Neural progenitor cell (in vitro differentiated cells): ENCODE measurements at regions not wholly inside any gene's neighbourhood (a gene's known extent, or its start where the extent isn't known, plus 50 kb on each side); places are given as distances from the start of the nearest gene placed in this dataset.

Experiments used
- DNase-seq: peaks from one replicate; pipeline ENCODE4 v3.0.0-alpha.2; 2016; ENCODE audit warnings: low spot score
- H2AFZ ChIP-seq: fragments of 200-600 bp; sonication (generic); replicated peaks from 2 replicates; pipeline ENCODE4 v1.6.1; 2016; ENCODE audit warnings: antibody characterized with exemption
- H3F3A ChIP-seq: fragments of 200-600 bp; sonication (generic); 2 replicates; pipeline ENCODE4 v1.6.1; 2016; ENCODE audit warnings: antibody characterized with exemption, low read depth
- H3K27ac ChIP-seq: fragments of 200-600 bp; sonication (generic); 2 replicates; pipeline ENCODE4 v1.5.1; 2016; ENCODE audit warnings: mild to moderate bottlenecking
- H3K27me3 ChIP-seq: fragments of 200-600 bp; sonication (generic); 2 replicates; pipeline ENCODE4 v1.6.1; 2016; ENCODE audit warnings: mild to moderate bottlenecking, moderate library complexity
- H3K36me3 ChIP-seq: fragments of 200-600 bp; sonication (generic); 2 replicates; pipeline ENCODE4 v1.5.1; 2016
- H3K4me1 ChIP-seq: fragments of 200-600 bp; sonication (generic); 2 replicates; pipeline ENCODE4 v1.6.1; 2016; ENCODE audit warnings: mixed run types
- H3K4me2 ChIP-seq: fragments of 200-600 bp; sonication (generic); 2 replicates; pipeline ENCODE4 v1.6.1; 2016
- H3K4me3 ChIP-seq: fragments of 200-600 bp; sonication (generic); 2 replicates; pipeline ENCODE4 v1.5.1; 2016
- H3K79me2 ChIP-seq: fragments of 200-600 bp; sonication (generic); 2 replicates; pipeline ENCODE4 v1.6.1; 2016; ENCODE audit warnings: low read depth
- H3K9ac ChIP-seq: fragments of 200-600 bp; sonication (generic); 2 replicates; pipeline ENCODE4 v1.6.1; 2016
- H3K9me3 ChIP-seq: fragments of 200-600 bp; sonication (generic); 2 replicates; pipeline ENCODE4 v1.5.1; 2016; ENCODE audit warnings: low read depth
- H4K20me1 ChIP-seq: fragments of 200-600 bp; sonication (generic); 2 replicates; pipeline ENCODE4 v1.6.1; 2016; ENCODE audit warnings: low read depth
- H3K27ac Mint-ChIP-seq: 3 replicates; pipeline ENCODE4 v1.8.0; 2021; ENCODE audit warnings: mixed read lengths
- H3K27me3 Mint-ChIP-seq: 2 replicates; pipeline ENCODE4 v1.8.0; 2022; ENCODE audit warnings: low read depth, mild to moderate bottlenecking, inconsistent platforms, moderate library complexity, mixed read lengths; ENCODE audit not compliant: insufficient read depth
- H3K36me3 Mint-ChIP-seq: 3 replicates; pipeline ENCODE4 v1.8.0; 2021; ENCODE audit warnings: mixed read lengths
- H3K4me1 Mint-ChIP-seq: 3 replicates; pipeline ENCODE4 v1.8.0; 2021; ENCODE audit warnings: mixed read lengths
- H3K4me3 Mint-ChIP-seq: 3 replicates; pipeline ENCODE4 v1.8.0; 2021; ENCODE audit warnings: mild to moderate bottlenecking, moderate library complexity, mixed read lengths
- H3K9me3 Mint-ChIP-seq: 3 replicates; pipeline ENCODE4 v1.8.0; 2020; ENCODE audit warnings: mixed read lengths
- CTCF ChIP-seq: fragments of 200-600 bp; sonication (generic); IDR thresholded peaks from 2 replicates; pipeline ENCODE4 v1.5.1; 2017; ENCODE audit warnings: antibody characterized with exemption, mild to moderate bottlenecking
- EZH2 ChIP-seq: fragments of 200-600 bp; sonication (generic); IDR thresholded peaks from 2 replicates; pipeline ENCODE4 v1.6.1; 2017; ENCODE audit warnings: antibody characterized with exemption, mild to moderate bottlenecking, moderate library complexity
- EZH2phosphoT487 ChIP-seq: fragments of 200-600 bp; sonication (generic); IDR thresholded peaks from 2 replicates; pipeline ENCODE4 v1.6.1; 2017; ENCODE audit warnings: antibody characterized with exemption

GRCh38 chr1:232872284-232872683 is 67.1 kb downstream of the MAP10 start:
- no peak overlapping the region for H3K9ac ChIP-seq
- H3K4me2 ChIP-seq, result no peak overlapping the region
- Mint-ChIP-seq H3K4me1 (peaks cover 26% of the 10 kb centered on the region), H3K4me3 (no peak overlapping the region), H3K36me3 (no peaks in the 10 kb centered on the region), H3K27me3 (peaks cover 14% of the 10 kb centered on the region), H3K27ac (no peak overlapping the region), H3K9me3 (peaks cover 5% of the 10 kb centered on the region)
- H3K4me3 ChIP-seq, result no peak overlapping the region
- no peaks in the 10 kb centered on the region for H3F3A ChIP-seq
- no peak overlapping the region for H3K27ac ChIP-seq
- DNase-seq, result no peak
- H3K4me1 ChIP-seq, result no peaks in the 10 kb centered on the region
- no peaks in the 10 kb centered on the region for H4K20me1 ChIP-seq
- no peaks in the 10 kb centered on the region for H3K9me3 ChIP-seq
- no peak overlapping the region for H2AFZ ChIP-seq
- H3K27me3 ChIP-seq, result no peaks in the 10 kb centered on the region
- H3K79me2 ChIP-seq, result no peaks in the 10 kb centered on the region
- no peak for TF ChIP-seq EZH2phosphoT487
- no peak for TF ChIP-seq EZH2
- TF ChIP-seq CTCF, result no peak
- H3K36me3 ChIP-seq, result no peaks in the 10 kb centered on the region

- Histone ChIP-seq H3K27ac (no peak overlapping the region), H3K4me3 (no peak overlapping the region), H3K27me3 (no peaks in the 10 kb centered on the region), H3K79me2 (no peaks in the 10 kb centered on the region), H3K4me1 (no peaks in the 10 kb centered on the region), H4K20me1 (no peaks in the 10 kb centered on the region), H2AFZ (no peak overlapping the region), H3K9ac (no peak overlapping the region), H3K9me3 (no peaks in the 10 kb centered on the region), H3K36me3 (no peaks in the 10 kb centered on the region), H3K4me2 (no peak overlapping the region), H3F3A (no peaks in the 10 kb centered on the region)
- Mint-ChIP-seq H3K9me3 (peaks cover 5% of the 10 kb centered on the region), H3K4me1 (peaks cover 27% of the 10 kb centered on the region), H3K27me3 (peaks cover 14% of the 10 kb centered on the region), H3K27ac (no peak overlapping the region), H3K4me3 (no peak overlapping the region), H3K36me3 (no peaks in the 10 kb centered on the region)
- no peak for DNase-seq
- TF ChIP-seq CTCF (no peak), EZH2phosphoT487 (no peak), EZH2 (no peak)
Observed at GRCh38 chr1:232872738-232873137, 67.5 kb downstream of the MAP10 start.

- no peak overlapping the region for H3K4me3 Mint-ChIP-seq
- no peak for DNase-seq
- H3K27me3 ChIP-seq, result no peaks in the 10 kb centered on the region
- peaks cover 5% of the 10 kb centered on the region for H3K9me3 Mint-ChIP-seq
- H3F3A ChIP-seq, result no peaks in the 10 kb centered on the region
- H4K20me1 ChIP-seq, result no peaks in the 10 kb centered on the region
- no peak overlapping the region for H3K27ac ChIP-seq
- no peak overlapping the region for H2AFZ ChIP-seq
- H3K9ac ChIP-seq, result no peak overlapping the region
- peaks cover 34% of the 10 kb centered on the region for H3K4me1 Mint-ChIP-seq
- H3K9me3 ChIP-seq, result no peaks in the 10 kb centered on the region
- peaks cover 13% of the 10 kb centered on the region for H3K27me3 Mint-ChIP-seq
- H3K4me3 ChIP-seq, result no peak overlapping the region
- no peaks in the 10 kb centered on the region for H3K79me2 ChIP-seq
- no peaks in the 10 kb centered on the region for H3K36me3 Mint-ChIP-seq
- H3K4me1 ChIP-seq, result no peaks in the 10 kb centered on the region
- no peaks in the 10 kb centered on the region for H3K36me3 ChIP-seq
- no peak overlapping the region for H3K4me2 ChIP-seq
- peak overlapping the region; percentile 59 for H3K27ac Mint-ChIP-seq
- TF ChIP-seq EZH2phosphoT487, result no peak
- no peak for TF ChIP-seq CTCF
- TF ChIP-seq EZH2, result no peak
Observed at GRCh38 chr1:232873412-232873811, 68.2 kb downstream of the MAP10 start.

- Mint-ChIP-seq H3K4me3 (no peak overlapping the region), H3K4me1 (peaks cover 33% of the 10 kb centered on the region), H3K36me3 (no peaks in the 10 kb centered on the region), H3K27me3 (peaks cover 13% of the 10 kb centered on the region), H3K9me3 (peaks cover 5% of the 10 kb centered on the region), H3K27ac (no peak overlapping the region)
- H3K4me1 ChIP-seq, result no peaks in the 10 kb centered on the region
- no peaks in the 10 kb centered on the region for H3K36me3 ChIP-seq
- no peaks in the 10 kb centered on the region for H3K27me3 ChIP-seq
- no peak overlapping the region for H3K4me3 ChIP-seq
- H3K9me3 ChIP-seq, result no peaks in the 10 kb centered on the region
- DNase-seq, result no peak
- no peaks in the 10 kb centered on the region for H4K20me1 ChIP-seq
- no peak overlapping the region for H2AFZ ChIP-seq
- H3K27ac ChIP-seq, result no peak overlapping the region
- H3K4me2 ChIP-seq, result no peak overlapping the region
- TF ChIP-seq EZH2phosphoT487 (no peak), CTCF (no peak), EZH2 (no peak)
- H3F3A ChIP-seq, result no peaks in the 10 kb centered on the region
- H3K9ac ChIP-seq, result no peak overlapping the region
- H3K79me2 ChIP-seq, result no peaks in the 10 kb centered on the region
Observed at GRCh38 chr1:232873931-232874330, 68.7 kb downstream of the MAP10 start.
